ENCODE measurements at regions not wholly inside any gene's neighbourhood (a gene's known extent, or its start where the extent isn't known, plus 50 kb on each side); places are given as distances from the start of the nearest gene placed in this dataset.
"Not testable (repeated sequence)": the region's sequence is repeated elsewhere in the genome, so short reads cannot be mapped to it uniquely, and the experiment has no call there.

- DNase-seq = no peak
Measured at GRCh38 chr10:63675171-63675570, 154.0 kb downstream of the REEP3 start.

- DNase-seq = no peak
Measured at GRCh38 chr10:63677001-63677400, 155.8 kb downstream of the REEP3 start.

DNA sequence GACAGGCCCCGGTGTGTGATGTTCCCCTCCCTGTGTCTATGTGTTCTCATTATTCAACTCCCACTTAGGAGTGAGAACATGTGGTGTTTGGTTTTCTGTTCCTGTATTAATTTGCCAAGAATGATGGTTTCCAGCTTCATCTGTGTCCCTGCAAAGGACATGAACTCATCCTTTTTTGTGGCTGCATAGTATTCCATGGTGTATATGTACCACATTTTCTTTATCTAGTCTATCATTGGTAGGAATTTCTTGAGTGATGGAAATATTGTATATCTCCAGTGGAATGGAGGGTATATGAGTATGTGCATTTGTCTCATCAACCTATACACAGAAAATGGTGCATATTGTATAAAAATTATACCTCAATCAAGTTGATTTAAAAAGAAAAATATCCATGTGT, 159.3 kb downstream of the REEP3 start:
- not testable (repeated sequence) for DNase-seq

DNA sequence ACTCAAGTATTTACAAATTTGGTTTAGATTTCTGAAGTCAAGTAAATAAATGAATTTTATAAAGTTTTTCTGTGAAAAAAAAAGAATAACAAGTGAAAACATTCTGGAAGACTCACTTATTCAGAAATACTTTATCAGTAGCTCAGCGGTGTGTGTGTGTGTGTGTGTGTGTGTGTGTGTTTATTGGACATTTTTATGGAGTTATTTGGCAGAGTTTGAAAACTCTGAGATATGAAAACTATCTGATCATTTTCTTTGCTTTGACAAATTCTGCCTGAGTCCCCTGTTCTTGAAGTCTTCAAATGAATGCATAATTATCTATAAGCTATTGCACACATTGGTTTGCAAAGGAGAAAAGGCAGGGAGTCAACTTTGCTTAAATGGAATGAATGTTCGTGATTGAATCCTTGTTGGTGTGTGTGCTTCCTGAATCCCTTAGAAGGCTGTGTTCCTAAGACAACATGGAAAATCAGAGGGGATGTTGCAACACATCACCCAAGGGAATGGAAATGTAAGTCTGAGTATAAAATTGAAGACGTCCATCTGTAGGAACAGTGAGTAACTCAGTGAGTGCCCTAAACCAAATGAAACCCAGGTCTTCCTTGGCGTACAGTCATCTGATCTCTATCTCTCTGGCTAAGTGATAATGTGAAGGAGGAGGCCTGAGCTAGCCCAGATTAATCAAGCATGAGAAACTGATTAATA, 160.9 kb downstream of the REEP3 start:
- DNase-seq = no peak

DNA sequence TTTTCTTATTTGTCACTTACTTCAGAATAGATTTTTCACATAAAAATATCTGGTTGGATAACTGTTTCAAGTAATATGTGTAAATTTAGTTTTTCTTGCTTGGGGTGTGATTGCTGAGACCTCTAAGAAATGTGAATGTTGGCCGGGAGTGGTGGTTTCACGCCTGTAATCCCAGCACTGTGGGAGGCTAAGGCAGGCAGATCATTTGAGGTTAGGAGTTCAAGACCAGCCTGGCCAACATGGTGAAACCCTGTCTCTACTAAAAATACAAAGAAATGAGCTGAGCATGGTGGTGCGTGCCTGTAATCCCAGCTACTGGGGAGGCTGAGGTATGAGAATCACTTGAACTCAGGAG, 161.5 kb downstream of the REEP3 start:
- DNase-seq = not testable (repeated sequence)

GRCh38 chr10:63683223-63683622, 162.0 kb downstream of the REEP3 start:
- DNase-seq = no peak

DNA sequence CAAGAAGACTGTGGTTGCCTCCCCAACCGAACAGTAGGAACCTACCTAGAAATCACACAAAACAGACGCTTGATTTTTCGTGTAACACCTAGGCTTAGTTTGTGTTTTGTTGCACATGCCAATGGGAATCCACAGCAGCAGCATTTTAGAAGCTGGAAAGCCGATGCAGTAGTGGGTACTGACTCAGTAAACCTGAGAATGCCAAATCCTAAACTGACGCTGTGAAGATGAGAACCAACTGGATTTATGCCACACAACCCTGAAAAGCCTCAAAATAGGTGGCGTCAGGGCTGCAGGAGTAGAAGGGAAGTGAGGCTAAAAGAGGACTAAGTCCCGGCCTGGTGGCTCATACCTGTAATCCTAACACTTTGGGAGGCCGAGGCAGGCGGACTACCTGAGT, 162.5 kb downstream of the REEP3 start:
- DNase-seq = no peak

DNA sequence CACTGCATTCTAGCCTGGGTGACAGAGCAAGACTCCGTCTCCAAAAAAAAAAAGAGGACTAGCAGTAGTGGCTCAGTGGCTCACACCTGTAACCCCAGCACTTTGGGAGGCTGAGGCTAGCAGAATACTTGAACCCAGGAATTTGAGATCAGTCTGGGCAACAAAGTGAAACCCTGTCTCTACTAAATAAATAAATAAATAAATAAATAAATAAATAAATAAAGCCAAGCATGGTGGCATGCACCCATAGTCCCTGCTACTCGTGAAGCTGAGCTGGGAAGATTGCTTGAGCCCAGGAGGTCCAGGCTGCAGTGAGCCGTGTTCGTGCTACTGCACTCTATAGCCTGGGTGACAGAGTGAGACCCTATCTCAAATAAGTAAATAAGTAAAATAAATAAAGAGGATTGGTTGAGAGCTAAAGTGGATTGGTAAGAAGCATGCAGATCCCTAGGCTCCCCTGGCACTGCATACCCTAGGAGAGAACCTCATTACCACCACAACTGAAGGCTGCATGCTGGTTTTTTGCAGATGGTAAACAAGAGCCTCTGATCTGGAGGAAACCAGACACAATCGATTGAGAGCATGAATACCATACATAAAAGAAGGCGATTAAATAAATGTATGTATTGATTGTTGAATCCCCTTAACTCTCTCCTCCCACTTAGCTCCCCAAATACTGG, 163.2 kb downstream of the REEP3 start:
- no peak for DNase-seq

DNA sequence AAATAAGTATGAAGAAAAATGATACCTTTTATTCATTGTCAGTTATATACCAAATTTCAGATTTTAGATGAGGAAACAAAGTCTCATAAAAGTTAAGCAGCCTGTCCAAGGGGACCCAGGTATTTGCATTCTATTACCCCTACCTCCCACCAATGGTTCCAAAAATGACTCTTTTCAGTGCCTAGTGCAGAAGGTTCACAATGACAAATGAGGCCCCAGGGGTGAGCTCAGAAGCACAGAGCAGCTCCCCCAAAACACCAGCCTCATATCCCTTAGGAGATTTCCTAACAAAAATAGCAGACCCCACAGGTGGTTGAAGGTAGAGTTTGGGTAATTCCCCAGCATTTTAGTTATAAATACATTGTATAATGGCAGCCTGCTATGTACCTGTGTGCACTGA, 168.6 kb downstream of the REEP3 start:
- no peak for DNase-seq

DNA sequence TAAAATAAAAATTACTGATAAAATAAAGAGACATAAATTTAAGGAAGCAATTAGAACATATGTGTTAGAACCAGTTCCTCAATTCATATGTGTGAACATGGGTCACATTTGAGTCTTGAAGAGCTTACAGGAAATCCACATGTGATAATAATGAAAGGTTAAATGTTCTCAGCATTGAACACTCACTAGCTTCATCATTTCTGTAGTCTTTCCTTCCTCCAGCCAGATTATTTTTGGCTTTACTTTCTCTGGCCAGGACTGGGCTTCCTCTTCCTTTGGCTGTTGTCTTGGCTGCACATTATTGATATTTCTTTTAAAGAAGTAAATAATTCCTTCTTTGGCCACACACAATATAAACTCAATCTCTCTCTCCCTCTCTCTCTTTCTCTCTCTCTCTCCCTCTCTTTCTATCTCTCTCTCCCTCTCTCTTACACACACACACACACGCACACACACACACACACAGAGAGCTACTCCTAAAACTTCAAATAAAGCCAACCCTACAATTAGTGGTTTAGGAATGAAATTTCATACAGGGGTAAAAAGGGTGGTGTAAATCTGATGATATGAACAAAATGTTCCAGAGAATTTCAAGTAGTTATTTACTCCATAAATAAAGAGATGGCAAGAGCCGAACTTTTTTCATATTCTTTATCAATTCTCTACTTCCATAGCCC, 171.2 kb downstream of the REEP3 start:
- no peak for DNase-seq

DNA sequence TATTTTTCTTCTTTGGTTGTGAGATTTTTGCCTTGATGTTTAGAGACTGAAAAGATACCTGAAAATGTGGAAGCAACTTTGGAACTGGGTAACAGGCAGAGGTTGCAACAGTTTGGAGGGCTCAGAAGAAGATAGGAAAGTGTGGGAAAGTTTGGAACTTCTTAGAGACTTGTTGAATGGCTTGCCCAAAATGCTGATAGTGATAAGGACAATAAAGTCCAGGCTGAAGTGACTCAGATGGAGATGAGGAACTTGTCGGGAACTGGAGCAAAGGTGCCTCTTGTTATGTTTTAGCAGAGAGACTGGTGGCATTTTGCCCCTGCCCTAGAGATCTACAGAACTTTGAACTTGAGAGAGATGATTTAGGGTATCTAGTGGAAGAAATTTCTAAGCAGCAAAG, 171.8 kb downstream of the REEP3 start:
- DNase-seq = not testable (repeated sequence)

GRCh38 chr10:63696205-63696604, 175.0 kb downstream of the REEP3 start:
- DNase-seq = no peak

GRCh38 chr10:63697956-63698786, 177.0 kb downstream of the REEP3 start:
- peak; percentile 48 for DNase-seq

DNA sequence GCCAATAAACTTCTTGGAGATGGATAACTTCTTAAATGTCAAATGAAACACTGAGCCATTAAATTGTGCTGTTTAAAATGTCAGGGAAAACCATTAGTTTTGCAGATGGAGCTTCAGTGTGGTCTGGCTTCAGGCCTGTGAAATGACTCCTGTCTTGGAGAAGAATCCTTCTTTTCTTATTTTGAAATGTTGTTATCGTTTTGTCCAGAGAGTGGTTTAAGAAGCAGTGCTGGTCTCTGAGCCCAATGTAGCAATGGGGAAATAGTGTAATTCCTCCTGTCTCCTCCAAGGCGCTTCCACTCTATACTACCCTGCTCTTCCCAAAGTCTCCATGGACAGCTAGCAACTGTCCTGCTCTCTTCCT, 177.6 kb downstream of the REEP3 start:
- no peak for DNase-seq

- no peak for DNase-seq
Measured at GRCh38 chr10:63699785-63700613, 178.8 kb downstream of the REEP3 start.

GRCh38 chr10:63700631-63701156, 179.5 kb downstream of the REEP3 start:
- no peak for DNase-seq

GRCh38 chr10:63702092-63702491, 180.9 kb downstream of the REEP3 start:
- no peak for DNase-seq

GRCh38 chr10:63703113-63703670, 182.0 kb downstream of the REEP3 start:
- no peak for DNase-seq

DNA sequence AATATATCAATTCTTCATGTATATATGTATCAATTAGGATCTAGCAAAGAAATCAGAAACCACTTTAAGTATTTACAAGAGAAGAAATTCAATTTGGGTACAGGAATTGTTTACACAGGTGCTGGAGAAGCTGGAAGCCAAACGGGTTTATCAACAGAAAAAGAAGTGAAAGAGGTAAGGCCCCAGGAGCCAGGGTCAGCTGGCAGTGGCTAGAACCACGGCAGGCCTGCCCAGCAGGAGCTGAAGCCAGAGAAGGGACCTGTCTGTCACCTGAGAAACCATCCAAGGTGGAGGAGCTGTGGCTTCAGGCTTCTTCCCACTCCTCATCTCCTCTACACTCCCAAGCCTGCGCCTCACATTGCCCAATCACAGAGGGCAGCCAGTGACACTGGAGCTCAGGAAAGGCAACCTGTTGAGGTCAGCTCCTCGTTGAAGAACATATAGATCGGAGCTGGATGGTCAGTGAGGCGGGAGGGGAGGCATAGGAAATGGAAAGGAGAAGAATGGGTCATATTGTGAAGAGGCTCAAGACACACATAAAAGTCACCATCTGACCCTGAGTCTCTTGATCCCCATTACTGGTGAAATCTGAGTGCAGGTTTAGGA, 182.6 kb downstream of the REEP3 start:
- DNase-seq = no peak

DNA sequence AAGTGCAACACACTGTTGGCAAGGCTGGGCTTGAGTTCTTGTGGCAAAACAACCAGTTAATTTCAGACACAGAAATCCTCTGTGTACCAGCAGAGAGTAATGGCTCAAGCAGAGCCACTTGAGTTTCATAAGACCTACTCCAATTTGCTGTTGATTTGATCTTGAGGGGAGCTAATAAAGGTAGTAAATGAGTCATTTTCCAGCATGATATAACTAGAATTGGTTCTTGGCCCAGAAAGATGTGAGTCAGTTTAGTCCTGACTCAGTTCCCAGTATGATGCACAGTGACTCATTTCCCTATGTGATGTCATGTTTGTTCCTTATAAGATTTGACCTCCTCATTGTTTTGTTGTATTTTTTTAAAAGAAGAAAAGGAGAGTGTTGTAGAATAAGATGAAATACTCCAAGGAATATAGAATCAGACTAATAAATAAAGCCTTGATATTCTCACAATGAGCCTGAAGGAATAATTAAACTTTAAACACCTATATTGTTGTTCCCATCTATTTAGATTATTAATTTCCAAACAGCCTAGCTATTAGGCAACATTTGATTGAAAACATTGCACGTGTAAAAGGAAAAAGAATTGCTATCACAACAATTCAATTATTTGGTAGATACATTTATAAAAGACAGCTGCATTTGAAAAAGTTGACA, 186.2 kb downstream of the REEP3 start:
- no peak for DNase-seq

DNA sequence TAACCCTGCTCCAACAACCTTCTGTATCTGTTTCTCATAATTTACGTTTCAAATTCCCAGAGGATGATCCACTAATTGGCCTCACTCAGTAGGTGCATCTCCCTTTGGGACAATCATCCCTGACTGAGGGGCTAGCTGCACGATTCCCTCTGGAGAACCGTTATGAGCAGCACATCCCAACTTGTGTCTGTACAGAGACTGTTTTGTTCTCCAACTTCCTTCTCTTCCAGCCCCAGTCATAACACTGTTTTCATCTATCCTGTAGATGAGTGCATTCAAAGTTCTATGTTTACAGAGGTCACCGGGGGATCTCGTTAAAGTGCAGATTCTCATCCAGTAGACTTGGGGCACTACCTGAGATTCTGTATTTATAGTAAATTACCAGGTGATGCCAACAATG, 187.2 kb downstream of the REEP3 start:
- DNase-seq = no peak
